Amniotic stem cell (primary cell): ENCODE measurements at regions not wholly inside any gene's neighbourhood (a gene's known extent, or its start where the extent isn't known, plus 50 kb on each side); places are given as distances from the start of the nearest gene placed in this dataset.
"Not testable (repeated sequence)": the region's sequence is repeated elsewhere in the genome, so short reads cannot be mapped to it uniquely, and the experiment has no call there.

Experiments used
- DNase-seq: peaks from one replicate; lab custom pipeline; 2025; lab: John Stamatoyannopoulos, UW

- not testable (repeated sequence) for DNase-seq
Observed at GRCh38 chr13:81546294-81546693, 1205.4 kb upstream of the SPRY2 start.

- no peak for DNase-seq
Observed at GRCh38 chr13:81540777-81541176, 1199.9 kb upstream of the SPRY2 start.

- DNase-seq = no peak
Observed at GRCh38 chr13:81539643-81540150, 1198.8 kb upstream of the SPRY2 start.

GRCh38 chr13:81498969-81499368, 1158.0 kb upstream of the SPRY2 start:
- no peak for DNase-seq

GRCh38 chr13:81493144-81493543, 1152.2 kb upstream of the SPRY2 start:
- no peak for DNase-seq

GRCh38 chr13:81492449-81492848, 1151.5 kb upstream of the SPRY2 start:
- DNase-seq = no peak

- no peak for DNase-seq
Observed at GRCh38 chr13:81488021-81488420, 1147.1 kb upstream of the SPRY2 start.

- DNase-seq = peak; percentile 7
Observed at GRCh38 chr13:81487151-81487550, 1146.2 kb upstream of the SPRY2 start.

- DNase-seq = no peak
Observed at GRCh38 chr13:81480634-81481033, 1139.7 kb upstream of the SPRY2 start.

GRCh38 chr13:81473366-81473899, 1132.5 kb upstream of the SPRY2 start:
- DNase-seq = no peak

- no peak for DNase-seq
Observed at GRCh38 chr13:81458170-81458569, 1117.2 kb upstream of the SPRY2 start.

- DNase-seq = no peak
Observed at GRCh38 chr13:81446441-81446840, 1105.5 kb upstream of the SPRY2 start.

GRCh38 chr13:81442904-81443303, 1102.0 kb upstream of the SPRY2 start:
- DNase-seq = no peak

GRCh38 chr13:81425286-81425685, 1084.4 kb upstream of the SPRY2 start:
- DNase-seq = no peak

GRCh38 chr13:81409284-81409683, 1068.4 kb upstream of the SPRY2 start:
- DNase-seq = no peak

GRCh38 chr13:81408647-81409046, 1067.7 kb upstream of the SPRY2 start:
- DNase-seq = no peak

- DNase-seq = no peak
Observed at GRCh38 chr13:81406639-81407292, 1065.8 kb upstream of the SPRY2 start.

- DNase-seq = no peak
Observed at GRCh38 chr13:81406022-81406421, 1065.1 kb upstream of the SPRY2 start.

GRCh38 chr13:81396192-81396591, 1055.3 kb upstream of the SPRY2 start:
- DNase-seq = no peak

- no peak for DNase-seq
Observed at GRCh38 chr13:81395368-81395767, 1054.4 kb upstream of the SPRY2 start.

- DNase-seq = no peak
Observed at GRCh38 chr13:81394640-81395039, 1053.7 kb upstream of the SPRY2 start.

GRCh38 chr13:81393721-81394120, 1052.8 kb upstream of the SPRY2 start:
- no peak for DNase-seq

GRCh38 chr13:81393110-81393509, 1052.2 kb upstream of the SPRY2 start:
- no peak for DNase-seq

- DNase-seq = no peak
Observed at GRCh38 chr13:81388400-81388799, 1047.5 kb upstream of the SPRY2 start.
